NCI-H524 (cell line): ENCODE measurements at regions not wholly inside any gene's neighbourhood (a gene's known extent, or its start where the extent isn't known, plus 50 kb on each side); places are given as distances from the start of the nearest gene placed in this dataset.
"Not testable (repeated sequence)": the region's sequence is repeated elsewhere in the genome, so short reads cannot be mapped to it uniquely, and the experiment has no call there.

ENCODE experiments used
- DNase-seq, 2 experiments: peaks; one replicate each; lab custom pipeline; 2025; lab: John Stamatoyannopoulos, UW

DNA sequence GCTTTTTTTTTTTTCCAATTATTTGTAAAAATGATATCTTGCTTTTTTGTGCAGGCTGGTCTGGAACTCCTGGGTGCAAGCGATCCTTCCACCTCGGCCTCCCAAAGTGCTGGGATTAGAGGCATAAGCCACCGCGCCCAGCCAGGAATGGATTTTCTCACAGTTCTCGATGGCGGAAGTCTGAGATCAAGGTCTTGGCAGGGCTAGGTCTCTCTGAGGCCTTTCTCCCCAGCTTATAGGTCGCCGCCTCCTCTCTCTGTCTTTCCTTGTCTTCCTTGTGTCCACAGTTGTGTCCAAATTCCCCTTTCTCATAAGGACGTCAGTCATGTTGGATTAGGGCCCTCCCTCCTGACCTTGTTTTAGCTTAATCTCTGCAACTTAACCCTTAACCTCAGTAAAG lies 200.5 kb downstream of the UQCRFS1 start:
- no peak for DNase-seq

DNA sequence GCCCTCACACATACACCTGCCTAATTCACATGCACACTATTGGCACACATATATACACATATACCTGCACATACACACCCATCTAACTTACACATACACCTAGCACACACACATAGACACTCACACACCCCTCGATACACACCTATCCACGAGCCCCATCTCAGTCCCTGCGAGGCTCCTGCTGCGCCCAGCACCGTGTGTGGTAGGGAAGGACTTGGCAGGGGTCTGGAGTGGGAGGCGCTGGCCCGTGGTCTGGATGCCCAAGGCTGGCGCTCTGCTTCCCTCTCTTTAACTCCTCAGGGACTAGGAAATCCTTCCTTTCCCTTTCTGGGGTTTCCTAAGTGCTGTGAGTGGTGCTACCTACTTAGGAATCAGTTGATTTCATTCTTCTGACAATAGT lies 202.7 kb downstream of the UQCRFS1 start:
- no peak for DNase-seq

DNA sequence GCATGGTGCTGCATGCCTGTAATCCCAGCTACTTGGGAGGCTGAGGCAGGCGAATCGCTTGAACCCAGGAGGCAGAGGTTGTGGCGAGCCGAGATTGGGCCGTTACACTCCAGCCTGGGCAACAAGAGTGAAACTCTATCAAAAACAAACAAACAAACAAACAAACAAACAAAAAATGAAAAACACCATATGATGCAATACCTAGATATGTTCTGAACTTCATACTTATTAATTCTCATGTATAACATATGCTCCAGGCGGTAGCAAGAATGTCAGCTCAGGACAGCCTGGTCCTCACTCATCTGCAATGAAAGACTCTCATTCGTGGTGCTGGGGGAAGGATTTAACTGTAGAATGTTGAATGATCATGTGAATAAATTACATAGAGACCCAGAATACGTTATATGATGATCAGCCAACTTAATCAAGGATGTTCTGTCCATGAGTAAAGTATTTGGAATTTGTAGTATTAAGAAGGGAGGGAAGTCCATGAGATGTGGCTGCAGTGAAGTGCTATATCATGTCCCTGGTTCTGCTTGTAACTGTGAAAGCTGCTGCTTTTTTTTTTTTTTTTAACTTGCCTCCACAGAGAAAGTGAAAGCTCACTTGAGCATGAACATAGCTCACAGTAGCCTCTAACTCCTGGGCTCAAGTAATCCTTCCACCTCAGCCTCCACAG lies 206.8 kb downstream of the UQCRFS1 start:
- no peak for DNase-seq

DNA sequence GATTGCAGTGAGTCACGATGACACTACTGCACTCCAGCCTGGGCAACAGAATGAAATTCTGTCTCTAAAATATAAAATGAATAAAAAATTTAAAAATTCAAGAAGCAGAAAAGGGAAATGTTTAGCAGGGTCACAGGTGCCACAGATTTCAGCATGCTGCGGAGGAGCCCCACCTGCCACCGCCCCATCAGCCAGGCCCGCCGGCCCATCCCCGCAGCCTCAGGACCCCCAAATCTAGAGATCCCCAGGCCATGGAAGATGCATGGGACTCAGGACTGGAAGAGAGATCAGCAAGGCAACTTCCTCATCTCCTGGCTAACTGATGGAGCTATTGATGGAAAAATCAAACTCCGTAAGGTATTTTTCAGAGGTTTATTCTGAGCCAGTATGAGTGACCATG lies 208.2 kb downstream of the UQCRFS1 start:
- DNase-seq, result no peak

DNA sequence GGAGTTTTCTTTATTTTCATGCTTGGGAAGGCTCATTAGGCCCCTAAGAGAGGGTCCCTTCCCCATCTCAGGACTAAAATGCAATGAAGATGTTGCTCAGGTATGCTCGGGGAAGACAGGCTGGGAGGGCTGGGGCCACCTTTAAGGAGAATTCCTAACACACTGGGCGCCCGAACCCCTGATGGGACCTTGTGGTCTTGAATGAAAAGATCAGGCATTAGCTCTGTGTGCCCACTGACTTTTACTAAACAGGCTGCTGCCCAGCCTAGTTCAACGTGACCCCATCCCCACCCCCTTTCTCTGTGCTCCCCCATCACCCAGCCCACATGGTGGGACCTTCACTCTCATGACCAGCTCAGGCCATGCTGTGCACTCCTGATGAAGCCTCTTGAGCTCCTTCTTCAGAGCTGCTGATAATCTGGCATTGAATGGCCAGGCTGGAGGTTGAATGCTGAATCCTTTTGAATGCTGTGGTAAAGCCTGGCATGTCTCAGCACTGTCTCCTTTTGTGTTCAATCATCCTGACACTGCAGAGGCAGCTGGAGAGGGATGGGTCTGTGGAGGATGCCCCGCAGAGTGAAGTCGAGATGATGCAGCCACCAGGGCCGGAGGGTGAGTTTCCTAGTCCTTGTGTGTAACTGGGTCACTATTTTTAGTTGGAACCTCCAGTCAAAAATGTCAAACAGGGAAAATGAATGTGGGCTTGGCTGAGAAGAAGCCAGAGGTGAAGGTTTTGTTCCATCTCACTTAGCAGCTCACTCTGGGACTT lies 209.1 kb downstream of the UQCRFS1 start:
- no peak for DNase-seq

DNA sequence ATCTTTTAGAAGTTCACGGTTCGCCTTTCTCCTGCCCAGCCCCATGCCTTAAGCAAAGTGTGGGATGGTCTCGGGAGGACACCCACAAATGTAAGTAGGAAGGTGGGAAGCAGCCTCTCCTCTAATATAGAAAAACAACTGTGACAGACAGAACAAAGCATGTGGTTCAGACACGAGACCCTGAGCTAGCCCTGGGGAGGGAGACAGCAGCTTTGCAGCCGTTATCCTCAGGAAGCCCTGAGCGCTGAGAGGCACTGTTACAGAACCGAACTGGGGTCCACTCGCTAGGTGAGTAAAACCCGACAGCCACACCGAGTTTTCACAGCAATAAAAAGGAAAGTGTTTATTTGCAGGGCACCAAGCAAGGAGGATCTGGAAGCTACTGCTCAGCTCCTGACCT lies 210.6 kb downstream of the UQCRFS1 start:
- DNase-seq, result no peak

DNA sequence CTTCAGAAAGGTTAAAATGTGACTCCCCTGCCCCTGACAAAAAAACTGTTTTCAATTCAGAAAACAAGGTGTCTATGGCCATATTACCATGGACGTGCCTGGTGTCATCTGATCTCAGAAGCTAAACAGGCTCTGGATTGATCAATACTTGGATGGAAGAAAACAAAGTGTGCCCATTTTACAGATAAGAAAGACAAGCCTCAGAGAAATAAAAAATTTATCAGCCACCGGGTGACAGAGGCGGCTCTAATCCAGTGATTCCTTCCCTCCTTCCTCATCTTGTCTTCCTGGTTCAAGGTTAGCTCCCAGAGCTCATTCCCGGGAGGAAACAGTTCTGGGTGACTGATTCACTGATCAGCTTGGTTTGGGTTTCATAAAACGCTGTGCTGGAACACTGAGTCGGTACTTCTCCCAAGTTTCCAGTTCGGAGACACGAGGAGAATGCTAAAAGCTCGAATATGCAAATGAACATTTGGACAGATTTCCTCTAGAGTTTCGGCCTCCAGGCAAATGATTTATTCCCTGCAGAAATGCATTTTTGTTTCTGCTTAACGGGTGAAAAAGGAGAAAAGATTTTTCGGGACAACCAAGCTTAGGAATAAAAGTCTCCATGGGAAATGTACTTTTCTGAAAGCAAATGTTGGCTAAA lies 211.2 kb downstream of the UQCRFS1 start:
- no peak for DNase-seq

DNA sequence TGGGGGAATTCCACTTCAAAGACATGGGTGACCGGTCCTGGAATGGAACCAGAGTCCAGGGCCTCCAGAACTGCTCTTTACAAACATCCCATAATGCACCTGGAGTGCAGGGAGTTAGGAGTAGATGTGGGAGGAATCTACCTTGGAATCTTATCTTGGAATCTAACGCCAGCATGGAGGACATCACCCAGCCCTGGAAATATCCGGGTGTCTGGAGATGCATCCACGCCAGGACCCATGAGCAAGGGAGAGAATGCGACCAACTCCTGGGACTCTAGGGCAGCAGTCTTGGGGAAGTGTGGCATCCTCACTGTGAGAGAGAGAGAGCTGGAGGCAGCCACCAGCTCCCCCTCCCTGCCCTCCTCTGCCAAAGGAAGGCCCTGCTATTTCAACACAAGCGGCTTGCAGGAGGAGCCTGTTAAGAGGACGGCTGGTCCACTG lies 211.8 kb downstream of the UQCRFS1 start:
- no peak for DNase-seq

DNA sequence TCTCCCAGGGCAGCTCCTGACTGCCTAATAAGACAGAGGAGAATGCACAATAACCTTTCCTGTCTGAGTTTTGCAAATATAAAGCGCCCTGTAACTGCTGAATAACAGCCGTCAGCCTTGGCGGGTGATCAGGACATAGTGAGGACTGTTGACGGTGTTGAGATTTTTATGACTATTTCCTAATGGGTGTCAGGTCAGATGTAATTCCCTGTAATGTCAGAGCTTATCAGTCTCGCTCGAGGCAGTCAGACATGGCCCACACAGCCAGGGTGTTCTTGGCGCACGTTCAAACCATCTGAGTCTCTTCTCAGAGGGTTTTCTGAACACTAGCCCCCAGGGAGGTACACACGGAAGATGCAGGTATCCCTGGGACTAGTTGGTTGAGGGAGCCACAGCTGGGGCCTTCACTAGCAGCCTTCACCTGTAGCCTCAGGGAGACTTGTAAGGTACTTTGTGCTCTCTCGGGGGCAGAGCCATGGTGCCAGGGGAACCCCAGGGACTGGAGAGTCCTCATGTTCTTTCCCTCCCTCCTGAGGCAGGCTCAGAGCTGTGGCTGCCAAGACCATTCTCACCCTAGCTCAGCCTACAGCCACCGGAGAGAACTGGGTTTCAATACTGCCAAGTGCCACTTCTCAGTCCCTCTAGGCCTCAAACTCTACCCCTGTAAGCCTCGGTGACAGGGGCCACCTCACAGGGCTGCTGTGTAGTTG lies 213.1 kb downstream of the UQCRFS1 start:
- no peak for DNase-seq

DNA sequence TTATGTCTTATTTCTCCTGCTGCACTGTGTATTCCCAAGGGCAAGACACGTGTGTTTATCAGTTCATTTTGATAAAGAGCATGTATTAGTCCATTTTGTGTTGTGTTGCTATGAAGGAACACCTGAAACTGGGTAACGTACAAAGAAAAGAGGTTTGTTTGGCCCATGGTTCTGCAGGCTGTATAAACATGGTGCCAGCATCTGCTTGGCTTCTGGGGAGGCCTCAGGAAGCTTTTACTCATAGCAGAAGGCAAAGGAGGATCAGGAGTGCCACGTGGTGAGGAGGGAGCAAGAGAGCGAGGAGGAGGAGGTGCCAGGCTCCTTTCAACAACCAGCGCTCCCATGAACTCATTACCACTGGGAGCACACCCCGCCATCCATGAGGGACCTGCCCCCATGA lies 214.0 kb downstream of the UQCRFS1 start:
- no peak for DNase-seq

DNA sequence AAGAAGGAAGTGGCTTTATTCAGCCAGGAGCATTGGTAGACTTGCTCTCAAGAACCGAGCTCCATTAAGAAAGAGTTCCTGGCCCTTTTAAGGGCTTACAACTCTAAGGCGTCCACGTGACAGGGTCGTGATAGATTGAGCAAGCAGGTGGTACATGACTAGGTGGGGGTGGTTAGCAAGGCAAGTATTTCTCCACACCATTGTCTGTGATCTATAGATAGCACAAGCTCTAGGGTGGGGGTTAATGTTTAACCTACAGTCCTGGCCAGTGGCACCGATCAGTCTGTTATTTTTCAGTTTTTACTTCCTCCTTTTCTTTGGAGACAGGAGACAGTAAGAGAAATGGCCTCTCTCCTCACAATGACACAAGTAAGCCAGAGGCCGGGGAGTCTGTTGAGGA lies 215.1 kb downstream of the UQCRFS1 start:
- DNase-seq, result not testable (repeated sequence)

DNA sequence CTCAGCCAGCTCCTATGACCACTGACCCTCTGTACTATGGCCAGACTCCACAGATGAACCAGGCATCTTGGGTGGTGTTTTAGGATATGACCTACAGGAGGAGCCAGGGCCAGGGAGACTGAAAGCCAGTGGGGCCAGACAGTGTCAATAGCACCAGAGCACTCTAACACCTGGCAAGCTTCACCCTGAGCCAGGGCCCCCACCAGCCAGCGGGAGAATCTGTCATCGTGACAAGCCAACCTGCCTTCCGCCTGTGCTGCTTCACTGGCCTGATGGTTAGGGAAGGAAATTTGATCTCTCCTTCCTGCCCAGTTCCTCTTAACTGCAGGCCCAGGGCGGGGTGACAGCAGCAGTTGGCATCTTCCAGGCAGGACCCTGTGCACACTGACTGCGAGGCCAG lies 222.4 kb downstream of the UQCRFS1 start:
- no peak for DNase-seq

DNA sequence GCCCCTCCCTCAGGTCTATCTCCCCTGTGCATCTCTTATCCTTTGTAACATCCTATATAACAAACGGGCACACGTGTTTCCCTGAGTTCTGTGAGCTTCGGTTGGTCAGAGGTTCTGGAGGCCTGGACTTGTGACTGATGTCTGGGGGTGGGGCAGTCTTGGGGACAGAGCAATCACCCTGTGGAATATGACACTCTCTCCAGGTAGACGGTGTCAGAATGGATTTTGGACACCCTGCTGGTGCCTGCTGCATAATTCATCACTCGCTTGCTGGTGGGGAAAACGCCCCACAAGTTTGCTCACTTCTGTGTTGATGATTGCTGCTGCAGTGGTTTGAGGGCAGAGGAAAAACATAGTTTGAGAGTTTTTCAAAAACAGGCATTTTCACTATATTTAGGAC lies 223.2 kb downstream of the UQCRFS1 start:
- no peak for DNase-seq

DNA sequence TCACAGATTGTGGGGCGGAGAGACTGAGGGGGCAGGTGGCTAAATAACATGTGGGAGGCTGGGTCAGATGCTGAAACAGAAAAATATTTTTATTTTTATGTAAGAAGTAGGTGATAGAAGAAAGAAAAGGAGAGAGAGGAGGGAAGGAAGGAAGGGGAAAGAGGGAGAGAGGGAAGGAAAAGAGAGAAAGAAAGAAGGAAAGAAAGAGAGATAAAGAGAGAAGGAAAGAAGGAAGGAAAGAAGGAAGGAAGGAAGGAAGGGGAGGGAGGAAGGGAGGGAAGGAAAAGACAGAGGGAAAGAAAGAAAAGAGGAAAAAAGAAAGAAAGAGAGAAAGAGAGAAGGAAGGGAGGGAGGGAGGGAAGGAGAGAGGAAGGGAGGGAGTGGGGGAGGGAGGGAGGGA lies 224.9 kb downstream of the UQCRFS1 start:
- DNase-seq, result no peak

DNA sequence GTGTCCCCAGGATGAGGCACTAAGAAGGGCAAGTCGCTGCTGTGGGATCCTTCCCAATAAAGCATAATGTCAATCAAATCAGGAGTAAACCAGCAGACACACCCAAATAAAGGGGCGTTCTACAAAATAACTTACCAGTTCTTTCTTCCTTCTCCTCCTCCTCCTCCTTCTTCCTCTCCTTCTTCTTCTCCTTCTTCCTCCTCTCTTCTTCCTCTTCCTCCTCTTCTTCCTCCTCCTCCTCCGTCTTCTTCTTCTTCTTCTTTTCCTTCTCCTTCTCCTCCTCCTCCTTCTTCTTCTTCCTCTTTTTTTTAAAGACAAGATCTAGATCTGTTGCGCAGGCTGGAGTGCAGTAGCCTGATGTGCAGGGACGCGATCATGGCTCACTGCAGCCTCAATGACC lies 225.8 kb downstream of the UQCRFS1 start:
- DNase-seq, result no peak

DNA sequence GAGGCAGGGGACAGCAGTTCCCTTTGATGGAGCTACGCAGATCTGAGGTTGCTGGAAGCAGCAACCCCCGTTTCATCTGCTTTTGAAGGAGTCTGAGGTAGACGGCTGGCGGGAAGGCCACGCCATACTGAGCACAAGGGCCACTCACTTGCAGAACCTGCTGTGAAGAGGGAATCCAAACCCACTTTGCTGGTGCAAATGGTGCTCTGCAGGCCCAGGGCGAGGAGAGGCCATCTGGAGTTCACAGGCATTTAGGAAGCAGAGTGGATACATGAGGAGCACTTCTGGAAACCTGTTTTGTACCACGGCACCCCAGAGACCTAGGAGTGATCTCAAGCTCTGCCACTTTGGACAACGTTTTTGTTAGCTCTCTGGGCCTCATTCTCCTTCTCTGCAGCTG lies 227.8 kb downstream of the UQCRFS1 start:
- DNase-seq, result no peak

DNA sequence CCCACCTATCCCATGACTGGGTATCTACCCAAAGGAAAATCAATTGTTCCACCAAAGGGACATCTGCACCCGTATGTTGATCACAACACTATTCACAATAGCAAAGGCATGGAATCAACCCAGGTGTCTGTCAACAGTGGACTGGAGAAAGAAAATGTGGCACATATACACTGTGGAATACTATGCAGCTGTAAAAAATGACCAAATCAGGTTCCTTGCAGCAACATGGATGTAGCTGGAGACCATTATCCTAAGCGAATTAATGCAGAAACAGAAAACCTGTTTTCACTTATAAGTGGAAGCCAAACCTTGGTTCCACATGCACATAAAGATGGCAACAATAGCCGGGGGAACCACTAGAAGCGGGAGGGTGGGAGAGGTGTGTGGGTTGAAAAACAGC lies 228.6 kb downstream of the UQCRFS1 start:
- DNase-seq, result no peak

DNA sequence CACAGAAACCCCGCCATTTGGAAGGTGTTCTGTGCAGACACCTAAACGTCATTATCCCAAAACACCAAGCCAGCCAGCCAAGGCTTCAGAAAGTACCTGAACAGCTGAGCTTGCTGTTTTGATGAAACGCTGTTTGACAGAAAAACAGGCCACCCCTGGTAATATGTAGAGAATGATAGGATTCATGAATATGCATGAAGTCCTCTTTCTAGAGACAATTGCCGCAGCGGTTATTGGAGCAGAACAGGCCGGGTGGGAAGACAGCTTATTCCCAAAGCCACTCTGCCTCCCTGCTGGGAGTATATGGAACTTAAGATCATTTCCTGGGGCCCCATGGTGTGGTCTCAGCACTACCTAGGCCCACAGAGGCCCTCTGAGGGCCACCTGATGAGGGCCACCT lies 229.5 kb downstream of the UQCRFS1 start:
- no peak for DNase-seq

DNA sequence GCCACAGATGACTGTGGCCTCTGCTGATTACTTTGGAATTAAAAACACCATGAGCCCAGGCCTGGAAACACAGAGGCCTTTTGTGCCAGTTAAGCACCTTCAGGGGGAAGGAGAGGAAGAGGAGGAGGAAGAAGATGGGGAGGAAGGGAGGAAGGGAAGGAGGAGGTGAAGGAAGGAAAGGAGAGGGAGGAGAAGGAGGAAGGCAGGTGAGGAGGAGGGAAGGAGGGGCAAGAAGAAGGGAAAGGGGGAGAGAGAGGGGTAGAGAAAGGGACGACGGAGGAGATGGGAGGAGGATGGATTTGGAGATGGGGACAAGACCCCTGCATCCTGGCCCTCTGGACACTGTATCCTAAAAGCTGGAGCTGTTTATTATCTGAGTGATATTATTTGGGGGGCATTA lies 231.0 kb downstream of the UQCRFS1 start:
- DNase-seq, result no peak

DNA sequence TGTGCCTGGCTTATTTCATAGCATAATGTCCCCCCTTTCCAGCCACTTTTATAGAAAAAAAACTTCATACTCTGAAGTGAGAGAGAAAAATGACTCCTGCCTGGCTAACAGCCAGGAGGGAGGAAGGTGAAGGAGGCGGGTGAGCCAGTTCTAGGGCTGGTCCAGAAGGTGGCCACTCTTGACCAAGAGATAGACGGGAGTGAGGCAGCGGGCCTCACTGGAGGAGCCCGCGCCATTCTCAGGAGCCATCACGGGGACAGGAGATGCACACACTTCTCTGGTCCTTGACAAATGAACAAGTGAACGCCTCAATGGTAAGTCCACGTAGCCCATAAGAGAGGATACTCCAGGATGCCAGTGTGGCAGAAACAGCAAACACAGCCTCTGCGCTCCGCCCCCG lies 231.4 kb downstream of the UQCRFS1 start:
- DNase-seq, result no peak

DNA sequence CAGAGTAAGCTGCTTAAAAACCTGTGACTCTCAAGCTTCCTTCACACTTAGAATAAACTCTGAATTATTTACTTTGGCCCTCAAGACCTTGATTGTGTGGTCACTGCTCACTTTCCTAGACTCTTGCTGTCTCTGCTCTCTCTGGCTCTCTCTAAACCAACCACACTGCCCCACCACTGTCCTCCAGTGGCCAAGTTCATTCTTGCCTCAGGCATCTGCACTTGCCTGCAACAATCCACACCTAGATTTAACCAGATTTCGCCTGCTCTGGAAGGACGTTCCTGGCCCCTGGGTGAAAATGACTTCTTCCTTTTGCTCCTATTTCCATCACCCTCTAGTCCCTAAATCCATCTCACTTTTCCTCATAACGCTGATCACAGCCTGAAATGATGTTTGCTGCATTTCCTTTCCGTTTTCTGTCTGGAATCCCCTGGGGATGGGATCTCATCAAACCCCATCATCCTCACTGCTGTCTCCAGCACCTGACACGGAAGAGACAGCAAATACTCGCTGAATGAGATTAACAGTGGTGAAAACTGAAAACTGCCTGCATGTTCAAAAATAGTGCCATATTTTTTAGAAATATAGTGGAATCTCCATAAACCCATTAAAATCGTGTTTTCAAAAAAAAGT lies 232.6 kb downstream of the UQCRFS1 start:
- DNase-seq, result no peak

DNA sequence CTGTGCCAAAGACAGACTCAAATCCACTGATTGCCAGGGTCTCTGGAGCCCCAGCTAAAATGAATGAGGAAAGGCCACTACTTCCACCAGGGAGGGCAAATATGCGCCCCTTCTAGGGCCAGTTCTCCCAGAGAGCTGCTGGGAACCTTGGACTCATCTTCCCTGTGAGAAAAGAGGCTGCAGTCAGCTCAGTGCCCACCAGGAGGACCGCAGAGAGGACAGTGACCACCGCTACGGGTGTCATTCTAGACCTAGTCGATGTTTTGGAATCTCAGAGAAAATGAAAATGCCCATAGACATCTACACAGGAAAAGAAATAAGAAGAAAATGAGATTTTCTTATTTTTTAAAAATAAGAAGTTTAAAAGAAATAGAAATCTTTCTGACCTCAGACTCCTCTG lies 235.1 kb downstream of the UQCRFS1 start:
- DNase-seq, result no peak
